ENCODE measurements at regions not wholly inside any gene's neighbourhood (a gene's known extent, or its start where the extent isn't known, plus 50 kb on each side); places are given as distances from the start of the nearest gene placed in this dataset.
A peak's percentile ranks its signal among the peaks of the same experiment; 100 is the strongest.

DNA sequence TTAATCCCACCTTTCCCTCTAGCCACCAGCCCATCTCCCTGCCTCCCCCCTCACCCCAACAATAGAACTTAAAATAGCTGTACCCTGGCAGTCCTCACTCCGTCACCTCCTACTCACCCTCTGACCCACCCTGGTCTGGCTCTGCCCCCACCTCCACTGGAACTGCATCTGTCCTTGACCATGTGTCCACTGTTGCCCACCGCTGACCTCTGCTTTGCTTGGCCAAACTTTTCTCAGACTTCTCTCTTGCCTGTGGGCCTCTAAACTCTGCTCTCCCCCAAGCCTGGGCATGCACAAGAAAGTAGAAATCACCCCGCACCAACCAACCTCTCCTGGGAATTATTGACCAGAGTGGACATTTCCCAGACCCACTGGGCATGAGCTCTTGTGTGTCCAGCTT is 169.8 kb downstream of the WSCD1 start:
- TF ChIP-seq POLR2A (IDR thresholded peaks at IDR 0.05; ENCODE audit: low read depth), result no peak
- no peak for TF ChIP-seq POLR2AphosphoS5 (IDR thresholded peaks at IDR 0.05)
- TF ChIP-seq EP300 (IDR thresholded peaks at IDR 0.05), result no peak
- TF ChIP-seq, protein P1, sequence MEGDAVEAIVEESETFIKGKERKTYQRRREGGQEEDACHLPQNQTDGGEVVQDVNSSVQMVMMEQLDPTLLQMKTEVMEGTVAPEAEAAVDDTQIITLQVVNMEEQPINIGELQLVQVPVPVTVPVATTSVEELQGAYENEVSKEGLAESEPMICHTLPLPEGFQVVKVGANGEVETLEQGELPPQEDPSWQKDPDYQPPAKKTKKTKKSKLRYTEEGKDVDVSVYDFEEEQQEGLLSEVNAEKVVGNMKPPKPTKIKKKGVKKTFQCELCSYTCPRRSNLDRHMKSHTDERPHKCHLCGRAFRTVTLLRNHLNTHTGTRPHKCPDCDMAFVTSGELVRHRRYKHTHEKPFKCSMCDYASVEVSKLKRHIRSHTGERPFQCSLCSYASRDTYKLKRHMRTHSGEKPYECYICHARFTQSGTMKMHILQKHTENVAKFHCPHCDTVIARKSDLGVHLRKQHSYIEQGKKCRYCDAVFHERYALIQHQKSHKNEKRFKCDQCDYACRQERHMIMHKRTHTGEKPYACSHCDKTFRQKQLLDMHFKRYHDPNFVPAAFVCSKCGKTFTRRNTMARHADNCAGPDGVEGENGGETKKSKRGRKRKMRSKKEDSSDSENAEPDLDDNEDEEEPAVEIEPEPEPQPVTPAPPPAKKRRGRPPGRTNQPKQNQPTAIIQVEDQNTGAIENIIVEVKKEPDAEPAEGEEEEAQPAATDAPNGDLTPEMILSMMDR (IDR thresholded peaks at IDR 0.05), result no peak
- H3K4me3 ChIP-seq, result no peak overlapping the region
- no peaks in the 10 kb centered on the region for H3K4me1 ChIP-seq
- H3K27me3 ChIP-seq, result peaks cover 0 to 34% (median 0%) of the 10 kb centered on the region in 4 donors
- H3K27ac ChIP-seq (replicated peaks in 1 of 4), result no peak overlapping the region
- intact Hi-C loops (cut with DNase I), result no loop called here
- 77% methylated on average over 3 of the region's 3 CpGs for WGBS
- DNase-seq (ENCODE audit: extremely low spot score), result peak; percentile 84
- no peaks in the 10 kb centered on the region for H3K9me3 ChIP-seq
- H3K36me3 ChIP-seq, result no peaks in the 10 kb centered on the region

DNA sequence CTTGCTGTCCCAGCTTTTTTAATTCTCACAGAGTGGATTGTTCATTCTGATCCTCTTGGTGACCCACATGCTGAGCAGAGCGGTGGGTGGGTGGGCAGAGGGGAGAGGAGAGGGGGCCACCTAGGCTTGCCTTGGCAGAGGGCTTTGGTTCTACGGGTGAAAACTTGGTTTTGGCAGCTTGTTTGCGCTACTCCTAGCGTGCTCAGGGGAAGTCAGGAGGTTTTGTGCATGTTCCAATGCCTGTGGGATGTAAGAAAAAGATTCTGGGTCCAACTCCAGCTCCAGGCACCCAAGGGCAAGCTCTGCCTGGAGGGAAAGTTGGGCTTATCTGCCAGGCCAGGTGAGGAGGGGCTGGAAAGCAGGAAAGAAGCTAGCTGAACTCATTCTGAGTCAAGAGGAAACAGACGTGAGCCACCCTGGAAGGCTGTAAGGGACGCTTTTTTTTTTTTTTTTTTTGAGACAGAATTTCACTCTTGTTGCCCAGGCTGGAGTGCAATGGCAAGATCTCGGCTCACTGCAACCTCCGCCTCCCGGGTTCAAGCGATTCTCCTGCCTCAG is 169.1 kb downstream of the WSCD1 start:
- no peak overlapping the region for H3K4me3 ChIP-seq
- no peaks in the 10 kb centered on the region for H3K36me3 ChIP-seq
- WGBS, result 60% methylated on average over 9 of the region's 10 CpGs
- no peak overlapping the region for H3K27ac ChIP-seq (replicated peaks in 1 of 4)
- intact Hi-C loops (cut with DNase I), result no loop called here
- no peak for TF ChIP-seq POLR2AphosphoS5 (IDR thresholded peaks at IDR 0.05)
- TF ChIP-seq, protein P1 (IDR thresholded peaks at IDR 0.05), result no peak
- no peak for TF ChIP-seq POLR2A (IDR thresholded peaks at IDR 0.05; ENCODE audit: low read depth)
- no peak for TF ChIP-seq EP300 (IDR thresholded peaks at IDR 0.05)
- peaks cover 0 to 30% (median 0%) of the 10 kb centered on the region in 4 donors for H3K27me3 ChIP-seq
- H3K4me1 ChIP-seq, result no peaks in the 10 kb centered on the region
- H3K9me3 ChIP-seq, result no peaks in the 10 kb centered on the region
- DNase-seq (ENCODE audit: extremely low spot score), result no peak

DNA sequence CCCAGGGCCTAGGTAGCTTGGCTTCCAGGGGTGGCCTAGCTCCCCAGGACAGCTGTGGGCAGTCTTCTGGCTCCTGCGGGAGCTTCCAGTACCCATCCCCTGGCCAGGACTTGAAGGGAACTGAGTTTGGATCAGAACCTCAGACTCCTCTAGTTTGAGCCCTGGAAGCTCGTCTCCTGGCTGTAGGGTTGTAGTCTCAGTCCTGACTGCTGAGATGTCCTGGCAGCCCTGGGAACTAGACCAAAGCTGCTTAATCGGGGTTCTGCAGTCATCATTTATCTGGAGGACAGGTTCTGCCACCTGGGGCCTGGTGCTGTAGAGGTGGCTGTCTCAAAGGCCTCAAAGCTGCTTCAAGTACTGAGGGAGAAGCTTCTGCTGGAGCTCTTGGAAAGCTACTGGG is 163.7 kb downstream of the WSCD1 start:
- Histone ChIP-seq H3K4me3 (no peak overlapping the region), H3K27me3 (peaks cover 0 to 6% (median 0%) of the 10 kb centered on the region in 4 donors), H3K9me3 (no peaks in the 10 kb centered on the region), H3K27ac (replicated peaks in 1 of 4) (no peak overlapping the region), H3K36me3 (no peaks in the 10 kb centered on the region), H3K4me1 (no peaks in the 10 kb centered on the region)
- 100% methylated on average over 2 of the region's 3 CpGs for WGBS
- no peak for DNase-seq (ENCODE audit: extremely low spot score)
- intact Hi-C loops (cut with DNase I), result no loop called here
- TF ChIP-seq POLR2A (IDR thresholded peaks at IDR 0.05; ENCODE audit: low read depth), result no peak
- TF ChIP-seq POLR2AphosphoS5 (IDR thresholded peaks at IDR 0.05), result no peak
- TF ChIP-seq EP300 (IDR thresholded peaks at IDR 0.05), result no peak
- TF ChIP-seq, protein P1 (IDR thresholded peaks at IDR 0.05), result no peak

DNA sequence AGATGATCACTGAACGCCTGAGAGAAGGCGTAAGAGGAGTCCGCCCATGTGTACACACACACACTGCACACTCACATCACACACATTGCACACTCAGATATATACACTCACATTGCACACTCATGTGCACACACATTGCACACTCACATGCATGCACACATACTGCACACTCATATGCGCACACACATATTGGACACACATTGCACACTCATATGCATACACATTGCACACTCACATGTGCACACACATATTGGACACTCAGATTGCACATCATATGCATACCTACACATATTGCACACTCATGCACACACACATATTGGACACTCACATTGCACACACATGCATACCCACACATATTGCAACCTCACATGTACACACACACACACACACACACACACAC is 163.2 kb downstream of the WSCD1 start:
- Histone ChIP-seq H3K36me3 (no peaks in the 10 kb centered on the region), H3K27me3 (peaks cover 0 to 5% (median 0%) of the 10 kb centered on the region in 4 donors), H3K4me1 (no peaks in the 10 kb centered on the region), H3K9me3 (no peaks in the 10 kb centered on the region), H3K27ac (replicated peaks in 1 of 4) (no peak overlapping the region), H3K4me3 (no peak overlapping the region)
- WGBS, result 77% methylated on average over 4 of the region's 4 CpGs
- no peak for DNase-seq (ENCODE audit: extremely low spot score)
- intact Hi-C loops (cut with DNase I), result no loop called here
- TF ChIP-seq EP300 (IDR thresholded peaks at IDR 0.05) (no peak), POLR2A (IDR thresholded peaks at IDR 0.05; ENCODE audit: low read depth) (no peak), POLR2AphosphoS5 (IDR thresholded peaks at IDR 0.05) (no peak)
- TF ChIP-seq, protein P1 (IDR thresholded peaks at IDR 0.05), result no peak

DNA sequence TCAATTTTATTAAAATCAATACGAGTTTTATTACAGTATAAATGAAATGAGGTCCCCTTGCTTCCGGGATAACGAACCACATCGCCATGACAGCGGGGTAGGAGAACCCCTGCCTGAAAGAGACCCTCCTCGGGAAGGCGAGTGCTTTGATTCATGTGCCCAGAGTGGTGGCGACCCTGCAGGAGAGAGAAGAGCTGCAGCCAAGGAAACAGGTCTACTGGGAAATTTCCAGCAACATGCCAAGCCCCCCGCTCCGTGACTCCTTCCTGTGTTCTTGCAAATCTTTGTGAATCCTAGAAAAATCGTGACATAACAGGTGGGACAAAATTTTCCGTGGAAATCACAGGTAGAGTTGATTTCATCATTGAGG is 162.5 kb downstream of the WSCD1 start:
- no peak for TF ChIP-seq EP300 (IDR thresholded peaks at IDR 0.05)
- TF ChIP-seq, protein P1 (IDR thresholded peaks at IDR 0.05), result no peak
- TF ChIP-seq POLR2A (IDR thresholded peaks at IDR 0.05; ENCODE audit: low read depth), result no peak
- TF ChIP-seq POLR2AphosphoS5 (IDR thresholded peaks at IDR 0.05), result no peak
- Histone ChIP-seq H3K27me3 (peaks cover 0 to 5% (median 0%) of the 10 kb centered on the region in 4 donors), H3K4me3 (no peak overlapping the region), H3K27ac (replicated peaks in 1 of 4) (no peak overlapping the region), H3K9me3 (no peaks in the 10 kb centered on the region), H3K4me1 (no peaks in the 10 kb centered on the region), H3K36me3 (no peaks in the 10 kb centered on the region)
- DNase-seq (ENCODE audit: extremely low spot score), result no peak
- intact Hi-C loops (cut with DNase I), result no loop called here
- WGBS, result 74% methylated on average over 12 of the region's 12 CpGs

Measured in esophagus muscularis mucosa (tissue), 4 donors.